Neural cell (in vitro differentiated cells): ENCODE measurements at regions not wholly inside any gene's neighbourhood (a gene's known extent, or its start where the extent isn't known, plus 50 kb on each side); places are given as distances from the start of the nearest gene placed in this dataset.

Experiments used
- H2AFZ ChIP-seq: fragments of 200-600, 300-800 bp; sonication (generic), shearing (Covaris generic); 2 replicates; pipeline ENCODE4 v1.6.0; 2014; ENCODE audit warnings: low read depth, mild to moderate bottlenecking, antibody characterized with exemption, low read length, moderate library complexity
- H3F3A ChIP-seq: fragments of 200-600 bp; shearing (Covaris generic); 2 replicates; pipeline ENCODE4 v1.6.1; 2016; ENCODE audit warnings: mild to moderate bottlenecking, moderate library complexity, mixed read lengths, antibody characterized with exemption, low read length; ENCODE audit not compliant: insufficient read depth, poor library complexity, severe bottlenecking
- H3K27ac ChIP-seq: fragments of 200-600, 300-800 bp; sonication (generic), shearing (Covaris generic); 2 replicates; pipeline ENCODE4 v1.5.1; 2014; ENCODE audit warnings: mild to moderate bottlenecking, low read length, moderate library complexity
- H3K27me3 ChIP-seq: fragments of 300-800, 200-600 bp; sonication (generic), shearing (Covaris generic); 2 replicates; pipeline ENCODE4 v1.6.0; 2014; ENCODE audit warnings: mild to moderate bottlenecking, low read depth, low read length, moderate library complexity; ENCODE audit not compliant: insufficient read depth
- H3K36me3 ChIP-seq: fragments of 300-800, 200-600 bp; sonication (generic), shearing (Covaris generic); 2 replicates; pipeline ENCODE4 v1.5.1; 2014; ENCODE audit warnings: mild to moderate bottlenecking, antibody characterized with exemption, low read length, moderate library complexity; ENCODE audit not compliant: insufficient read depth
- H3K4me2 ChIP-seq: fragments of 300-800, 200-600 bp; sonication (generic), shearing (Covaris generic); 2 replicates; pipeline ENCODE4 v1.6.0; 2014; ENCODE audit warnings: mild to moderate bottlenecking, low read length
- H3K4me3 ChIP-seq: fragments of 300-800, 200-600 bp; sonication (generic), shearing (Covaris generic); 2 replicates; pipeline ENCODE4 v1.5.1; 2014; ENCODE audit warnings: mild to moderate bottlenecking, low read length, moderate library complexity
- H3K79me2 ChIP-seq: fragments of 200-600 bp; shearing (Covaris generic); replicated peaks from 2 replicates; pipeline ENCODE4 v1.6.0; 2014; ENCODE audit warnings: mild to moderate bottlenecking, low read length, moderate library complexity; ENCODE audit not compliant: insufficient read depth
- H3K9ac ChIP-seq: fragments of 300-800, 200-600 bp; sonication (generic), shearing (Covaris generic); 2 replicates; pipeline ENCODE4 v1.6.1; 2016; ENCODE audit warnings: mild to moderate bottlenecking, low read length, mixed read lengths
- H3K9me2 ChIP-seq: fragments of 200-600 bp; shearing (Covaris generic); 2 replicates; pipeline ENCODE4 v1.6.1; 2016; ENCODE audit warnings: mild to moderate bottlenecking, low read length, mixed read lengths; ENCODE audit not compliant: insufficient read depth
- H3K9me3 ChIP-seq: fragments of 200-600, 300-800 bp; sonication (generic), shearing (Covaris generic); 2 replicates; pipeline ENCODE4 v1.6.1; 2016; ENCODE audit warnings: mild to moderate bottlenecking, mixed run types, low read length, moderate library complexity, mixed read lengths
- H4K20me1 ChIP-seq: fragments of 200-600 bp; shearing (Covaris generic); 2 replicates; pipeline ENCODE4 v1.6.1; 2016; ENCODE audit warnings: mild to moderate bottlenecking, mixed run types; ENCODE audit not compliant: insufficient read depth
- CTCF ChIP-seq: fragments of 450-650 bp; IDR thresholded peaks from 2 replicates; pipeline ENCODE4 v1.5.1; 2014; ENCODE audit warnings: antibody characterized with exemption, mild to moderate bottlenecking, moderate library complexity; ENCODE audit not compliant: poor library complexity, severe bottlenecking
- EP300 ChIP-seq: fragments of 450-650 bp; conservative IDR thresholded peaks from 2 replicates; pipeline ENCODE4 v1.6.1; 2014; ENCODE audit warnings: antibody characterized with exemption, mild to moderate bottlenecking, moderate library complexity; ENCODE audit not compliant: poor library complexity, severe bottlenecking
- EZH2 ChIP-seq: fragments of 200-600, 300-800 bp; shearing (Covaris generic), sonication (generic); IDR thresholded peaks from 2 replicates; pipeline ENCODE4 v1.6.1; 2014; ENCODE audit warnings: antibody characterized with exemption, low read length, borderline replicate concordance, mild to moderate bottlenecking; ENCODE audit not compliant: insufficient read depth, poor library complexity, severe bottlenecking
- MXI1 ChIP-seq: fragments of 450-650 bp; conservative IDR thresholded peaks from 2 replicates; pipeline ENCODE4 v1.6.1; 2014; ENCODE audit warnings: antibody characterized with exemption, mild to moderate bottlenecking; ENCODE audit not compliant: poor library complexity, severe bottlenecking
- POLR2AphosphoS5 ChIP-seq: IDR thresholded peaks from 2 replicates; pipeline ENCODE4 v1.6.1; 2012
- RAD21 ChIP-seq: fragments of 450-650 bp; conservative IDR thresholded peaks from 2 replicates; pipeline ENCODE4 v1.6.1; 2014; ENCODE audit warnings: antibody characterized with exemption, mild to moderate bottlenecking, moderate library complexity
- REST ChIP-seq: IDR thresholded peaks from 2 replicates; pipeline ENCODE4 v1.6.1; 2012; ENCODE audit warnings: borderline replicate concordance
- SMC3 ChIP-seq: fragments of 450-650 bp; conservative IDR thresholded peaks from 2 replicates; pipeline ENCODE4 v1.6.1; 2014; ENCODE audit warnings: antibody characterized with exemption, mild to moderate bottlenecking, moderate library complexity; ENCODE audit not compliant: poor library complexity
- TAF1 ChIP-seq: IDR thresholded peaks from 2 replicates; pipeline ENCODE4 v1.6.1; 2012; ENCODE audit warnings: low read depth

- Histone ChIP-seq H3K79me2 (no peaks in the 10 kb centered on the region), H3K9me2 (no peaks in the 10 kb centered on the region), H3K36me3 (no peaks in the 10 kb centered on the region), H3K27ac (peak overlapping the region; percentile 56), H3K9ac (peak overlapping the region; percentile 10), H3K4me2 (no peak overlapping the region), H3K27me3 (no peaks in the 10 kb centered on the region), H3K9me3 (no peaks in the 10 kb centered on the region), H2AFZ (no peak overlapping the region), H3K4me3 (peak overlapping the region; percentile 36), H4K20me1 (no peaks in the 10 kb centered on the region), H3F3A (no peaks in the 10 kb centered on the region)
- no peak for TF ChIP-seq REST
- TF ChIP-seq POLR2AphosphoS5 = no peak
- TF ChIP-seq RAD21 = no peak
- no peak for TF ChIP-seq SMC3
- no peak for TF ChIP-seq EZH2
- no peak for TF ChIP-seq EP300
- TF ChIP-seq TAF1 = no peak
- no peak for TF ChIP-seq MXI1
- no peak for TF ChIP-seq CTCF
Measured at GRCh38 chr18:43665105-43665788, 388.0 kb upstream of the SYT4 start.

GRCh38 chr18:43668866-43669265, 391.6 kb upstream of the SYT4 start:
- Histone ChIP-seq H3K4me2 (no peak overlapping the region), H3K9me2 (no peaks in the 10 kb centered on the region), H2AFZ (no peak overlapping the region), H3K79me2 (no peaks in the 10 kb centered on the region), H3K9me3 (no peaks in the 10 kb centered on the region), H3K9ac (no peak overlapping the region), H3K36me3 (no peaks in the 10 kb centered on the region), H3K4me3 (no peak overlapping the region), H3F3A (no peaks in the 10 kb centered on the region), H3K27ac (no peak overlapping the region), H3K27me3 (no peaks in the 10 kb centered on the region), H4K20me1 (no peaks in the 10 kb centered on the region)
- TF ChIP-seq EP300 = no peak
- TF ChIP-seq CTCF = no peak
- TF ChIP-seq EZH2 = no peak
- no peak for TF ChIP-seq REST
- no peak for TF ChIP-seq MXI1
- TF ChIP-seq TAF1 = no peak
- TF ChIP-seq RAD21 = no peak
- no peak for TF ChIP-seq POLR2AphosphoS5
- TF ChIP-seq SMC3 = no peak
